ENCODE measurements at regions not wholly inside any gene's neighbourhood (a gene's known extent, or its start where the extent isn't known, plus 50 kb on each side); places are given as distances from the start of the nearest gene placed in this dataset.

- H4K20me1 ChIP-seq (ENCODE audit: insufficient read depth, low read length), result no peaks in the 10 kb centered on the region
- H2BK120ac ChIP-seq (ENCODE audit: low read depth, low read length), result no peak overlapping the region
- ATAC-seq (ENCODE audit: low read depth) (no peak), DNase-seq (no peak)
- no peak overlapping the region for H2BK5ac ChIP-seq (ENCODE audit: low read depth, low read length, poor library complexity, severe bottlenecking)
- H2AK5ac ChIP-seq (ENCODE audit: low read depth, low read length), result no peak overlapping the region
- H3K27me3 ChIP-seq (ENCODE audit: control insufficient read depth, insufficient read depth, low read length), result no peaks in the 10 kb centered on the region
- intact Hi-C loops (cut with micrococcal nuclease), result no loop called here
- no peak overlapping the region for H3K18ac ChIP-seq (ENCODE audit: low read depth, low read length)
- H3K14ac ChIP-seq (replicated peaks; ENCODE audit: low read depth, low read length), result no peak overlapping the region
- no peak overlapping the region for H4K91ac ChIP-seq (ENCODE audit: insufficient read depth, low read depth, low read length)
- H2AK9ac ChIP-seq (replicated peaks; ENCODE audit: low read depth, low read length, poor library complexity), result no peak overlapping the region
- H3K4me2 ChIP-seq (ENCODE audit: low read depth, low read length), result no peak overlapping the region
- H4K5ac ChIP-seq (ENCODE audit: low read depth, low read length), result no peak overlapping the region
- no peak overlapping the region for H2BK20ac ChIP-seq (ENCODE audit: low read depth, low read length)
- no peak overlapping the region for H4K8ac ChIP-seq (ENCODE audit: low read depth in 2 of 2, low read length in 2 of 2)
- in situ Hi-C loops (cut with MboI; ENCODE audit: low sequenced_read_pairs), result no loop called here
- no peaks in the 10 kb centered on the region for H3K79me1 ChIP-seq (ENCODE audit: low read depth in 1 of 2, low read length in 2 of 2)
- ChIA-PET CTCF (no interaction called here), POLR2A (ENCODE audit: unreplicated experiment) (no interaction called here)
- no peak overlapping the region for H3K23ac ChIP-seq (ENCODE audit: low read depth, low read length)
- dilution Hi-C loops (cut with HindIII; ENCODE audit: low sequenced_read_pairs, unreplicated experiment), result no loop called here
- no peak overlapping the region for H3K4ac ChIP-seq (ENCODE audit: low read depth, low read length)
- H2BK15ac ChIP-seq (ENCODE audit: low read depth, low read length), result no peak overlapping the region
- no peaks in the 10 kb centered on the region for H3K9me3 ChIP-seq (ENCODE audit: control insufficient read depth, insufficient read depth, low read length)
- no peak overlapping the region for H2AFZ ChIP-seq (replicated peaks; ENCODE audit: low read length, poor library complexity)
- H3K9ac ChIP-seq (ENCODE audit: low read depth, low read length), result no peak overlapping the region
- H3K4me3 ChIP-seq (ENCODE audit: insufficient read depth, low read depth, low read length), result no peak overlapping the region
- BruUV-seq (replicated peaks), result no TSS peak
- no peak overlapping the region for H3K27ac ChIP-seq (ENCODE audit: insufficient read depth, low read length)
- no peak for TF ChIP-seq POLR2A (IDR thresholded peaks at IDR 0.05; ENCODE audit: low read depth, low read length)
- TF ChIP-seq RFX5 (IDR thresholded peaks at IDR 0.05; ENCODE audit: low read depth, low read length), result no peak
- TF ChIP-seq RCOR1 (IDR thresholded peaks at IDR 0.05; ENCODE audit: insufficient replicate concordance, low read length), result no peak
- TF ChIP-seq, protein P1, sequence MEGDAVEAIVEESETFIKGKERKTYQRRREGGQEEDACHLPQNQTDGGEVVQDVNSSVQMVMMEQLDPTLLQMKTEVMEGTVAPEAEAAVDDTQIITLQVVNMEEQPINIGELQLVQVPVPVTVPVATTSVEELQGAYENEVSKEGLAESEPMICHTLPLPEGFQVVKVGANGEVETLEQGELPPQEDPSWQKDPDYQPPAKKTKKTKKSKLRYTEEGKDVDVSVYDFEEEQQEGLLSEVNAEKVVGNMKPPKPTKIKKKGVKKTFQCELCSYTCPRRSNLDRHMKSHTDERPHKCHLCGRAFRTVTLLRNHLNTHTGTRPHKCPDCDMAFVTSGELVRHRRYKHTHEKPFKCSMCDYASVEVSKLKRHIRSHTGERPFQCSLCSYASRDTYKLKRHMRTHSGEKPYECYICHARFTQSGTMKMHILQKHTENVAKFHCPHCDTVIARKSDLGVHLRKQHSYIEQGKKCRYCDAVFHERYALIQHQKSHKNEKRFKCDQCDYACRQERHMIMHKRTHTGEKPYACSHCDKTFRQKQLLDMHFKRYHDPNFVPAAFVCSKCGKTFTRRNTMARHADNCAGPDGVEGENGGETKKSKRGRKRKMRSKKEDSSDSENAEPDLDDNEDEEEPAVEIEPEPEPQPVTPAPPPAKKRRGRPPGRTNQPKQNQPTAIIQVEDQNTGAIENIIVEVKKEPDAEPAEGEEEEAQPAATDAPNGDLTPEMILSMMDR (conservative IDR thresholded peaks at IDR 0.05; ENCODE audit: low read depth, low read length), result no peak
- TF ChIP-seq SMC3 (IDR thresholded peaks at IDR 0.05; ENCODE audit: low read depth, low read length), result no peak
- TF ChIP-seq USF2 (IDR thresholded peaks at IDR 0.05; ENCODE audit: low read depth, low read length), result no peak
- H3K9me1 ChIP-seq (ENCODE audit: insufficient read depth, low read length), result no peaks in the 10 kb centered on the region
- H3K4me1 ChIP-seq (ENCODE audit: control insufficient read depth, insufficient read depth, low read length), result no peaks in the 10 kb centered on the region
- no peak overlapping the region for H3K56ac ChIP-seq (ENCODE audit: extremely low read depth, insufficient read depth, low read length)
- no peaks in the 10 kb centered on the region for H3K36me3 ChIP-seq (ENCODE audit: control insufficient read depth, insufficient read depth, low read length)
- no CpG with 5 or more reads among the region's 1 CpG for WGBS, 2 experiments (ENCODE audit: extremely low coverage in 2 of 2, insufficient read length in 1 of 2)
Observed at GRCh38 chr21:24861471-24861870, 745.8 kb downstream of the MRPL39 start.

Measured in IMR-90 (cell line).